ENCODE measurements at regions not wholly inside any gene's neighbourhood (a gene's known extent, or its start where the extent isn't known, plus 50 kb on each side); places are given as distances from the start of the nearest gene placed in this dataset.

DNA sequence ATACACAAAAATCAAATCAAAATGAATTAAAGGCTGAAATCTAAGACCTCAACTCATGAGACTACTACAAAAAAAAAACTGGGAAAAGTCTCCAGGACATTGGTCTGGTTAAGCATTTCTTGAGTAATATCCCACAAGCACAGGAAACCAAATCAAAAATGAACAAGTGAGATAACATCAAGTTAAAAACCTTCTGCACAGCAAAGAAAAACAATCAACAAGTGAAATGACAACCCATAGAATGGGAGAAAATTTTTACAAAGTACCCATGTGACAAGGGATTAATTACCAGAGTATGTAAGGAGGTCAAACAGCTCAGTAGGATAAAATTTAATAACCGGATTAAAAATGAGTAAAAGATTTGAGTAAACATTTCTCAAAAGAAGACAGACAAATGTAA lies 338.7 kb downstream of the SLC16A7 start:
- H3K27ac ChIP-seq = no peak overlapping the region

DNA sequence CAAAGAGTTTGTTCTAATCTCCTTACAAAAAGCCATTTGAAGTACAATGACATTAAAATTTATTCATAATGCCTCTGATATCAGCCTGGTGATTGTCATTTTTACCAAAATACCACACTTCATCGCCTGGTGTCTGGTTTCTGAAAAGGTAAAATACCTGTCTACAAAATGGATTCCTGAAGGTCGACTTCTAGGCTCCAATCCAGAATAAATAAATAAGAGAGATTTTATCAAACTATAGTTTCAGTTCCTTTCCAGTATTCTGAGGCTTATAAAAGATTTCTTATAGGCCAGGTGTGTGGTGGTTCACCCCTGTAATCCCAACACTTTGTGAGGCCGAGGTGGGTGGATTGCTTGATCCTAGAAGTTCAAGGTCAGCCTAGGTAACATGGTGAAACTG lies 340.7 kb downstream of the SLC16A7 start:
- H3K9ac ChIP-seq = no peak overlapping the region
- no peak for DNase-seq
- TF ChIP-seq EZH2 (IDR thresholded peaks at IDR 0.05; ENCODE audit: insufficient read depth, poor library complexity, severe bottlenecking) = no peak
- no peak for TF ChIP-seq EZH2phosphoT487 (IDR thresholded peaks at IDR 0.05; ENCODE audit: insufficient read depth, low read depth)

More for the DNA sequence above, 338.7 kb downstream of the SLC16A7 start:
- Histone ChIP-seq H2AFZ (no peak overlapping the region), H3K79me2 (ENCODE audit: insufficient read depth) (no peaks in the 10 kb centered on the region), H3K4me3 (no peak overlapping the region), H3K27me3 (replicated peaks; ENCODE audit: insufficient read depth) (no peaks in the 10 kb centered on the region), H3K4me2 (ENCODE audit: unreplicated experiment) (no peak overlapping the region), H3K9me3 (ENCODE audit: low read depth) (no peaks in the 10 kb centered on the region), H3K4me1 (ENCODE audit: insufficient read depth) (no peaks in the 10 kb centered on the region), H3K36me3 (ENCODE audit: low read depth) (no peaks in the 10 kb centered on the region), H3K9me2 (ENCODE audit: insufficient read depth) (no peaks in the 10 kb centered on the region), H3K9ac (no peak overlapping the region), H3F3A (ENCODE audit: insufficient read depth) (no peaks in the 10 kb centered on the region), H4K20me1 (ENCODE audit: insufficient read depth) (no peaks in the 10 kb centered on the region)
- WGBS, 2 experiments (ENCODE audit: low coverage in 1 of 2, low lambda C conversion rate in 2 of 2, missing lambda C conversion rate in 2 of 2) = 96 to 98% methylated on average over 1 of the region's 1 CpG
- TF ChIP-seq EZH2phosphoT487 (IDR thresholded peaks at IDR 0.05; ENCODE audit: insufficient read depth, low read depth) (no peak), EZH2 (IDR thresholded peaks at IDR 0.05; ENCODE audit: insufficient read depth, poor library complexity, severe bottlenecking) (no peak)
- in situ Hi-C loops (cut with MboI) = no loop called here
- no peak for DNase-seq

DNA sequence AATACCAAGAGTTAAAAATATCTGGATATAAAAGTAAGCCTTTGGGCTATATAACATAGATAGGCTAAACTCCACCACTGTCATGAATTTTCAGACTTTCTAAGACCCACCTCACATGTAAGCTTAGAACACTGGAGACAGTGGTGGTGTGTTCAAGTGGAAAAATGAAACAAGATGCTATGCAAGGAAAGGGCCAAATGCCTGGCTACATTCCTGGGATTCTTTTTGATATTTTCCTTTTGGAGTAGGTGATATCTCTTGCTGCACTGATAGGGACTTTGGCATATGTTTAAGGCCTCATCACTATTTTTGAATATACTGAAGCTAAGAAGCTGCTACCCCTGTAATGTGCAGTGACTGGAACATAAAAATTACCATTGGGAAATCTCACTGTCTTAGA lies 341.3 kb downstream of the SLC16A7 start:
- no peak overlapping the region for H3K4me2 ChIP-seq (ENCODE audit: unreplicated experiment)
- peak overlapping the region; percentile 26; the same call in 1 of the 2 replicates for H2AFZ ChIP-seq
- no peak for TF ChIP-seq EZH2phosphoT487 (IDR thresholded peaks at IDR 0.05; ENCODE audit: insufficient read depth, low read depth)
- no peak for TF ChIP-seq EZH2 (IDR thresholded peaks at IDR 0.05; ENCODE audit: insufficient read depth, poor library complexity, severe bottlenecking)
- no peak for DNase-seq
- H3K79me2 ChIP-seq (ENCODE audit: insufficient read depth) = no peaks in the 10 kb centered on the region
- H3K9me3 ChIP-seq (ENCODE audit: low read depth) = no peaks in the 10 kb centered on the region
- no peaks in the 10 kb centered on the region for H3K9me2 ChIP-seq (ENCODE audit: insufficient read depth)
- no peaks in the 10 kb centered on the region for H3K27me3 ChIP-seq (replicated peaks; ENCODE audit: insufficient read depth)
- H4K20me1 ChIP-seq (ENCODE audit: insufficient read depth) = no peaks in the 10 kb centered on the region
- H3F3A ChIP-seq (ENCODE audit: insufficient read depth) = no peaks in the 10 kb centered on the region
- H3K27ac ChIP-seq = no peak overlapping the region
- H3K4me1 ChIP-seq (ENCODE audit: insufficient read depth) = peaks cover 11% of the 10 kb centered on the region
- in situ Hi-C loops (cut with MboI) = no loop called here
- no peaks in the 10 kb centered on the region for H3K36me3 ChIP-seq (ENCODE audit: low read depth)
- H3K9ac ChIP-seq = no peak overlapping the region
- H3K4me3 ChIP-seq = no peak overlapping the region

More for the DNA sequence above, 340.7 kb downstream of the SLC16A7 start:
- no peaks in the 10 kb centered on the region for H4K20me1 ChIP-seq (ENCODE audit: insufficient read depth)
- no peaks in the 10 kb centered on the region for H3K79me2 ChIP-seq (ENCODE audit: insufficient read depth)
- in situ Hi-C loops (cut with MboI) = no loop called here
- no peaks in the 10 kb centered on the region for H3K27me3 ChIP-seq (replicated peaks; ENCODE audit: insufficient read depth)
- H3F3A ChIP-seq (ENCODE audit: insufficient read depth) = no peaks in the 10 kb centered on the region
- H3K27ac ChIP-seq = no peak overlapping the region
- no peaks in the 10 kb centered on the region for H3K9me2 ChIP-seq (ENCODE audit: insufficient read depth)
- H3K4me1 ChIP-seq (ENCODE audit: insufficient read depth) = peaks cover 11% of the 10 kb centered on the region
- no peak overlapping the region for H3K4me3 ChIP-seq
- no peaks in the 10 kb centered on the region for H3K36me3 ChIP-seq (ENCODE audit: low read depth)
- H3K4me2 ChIP-seq (ENCODE audit: unreplicated experiment) = no peak overlapping the region
- 87 to 92% methylated on average over 3 of the region's 3 CpGs for WGBS, 2 experiments (ENCODE audit: low coverage in 1 of 2, low lambda C conversion rate in 2 of 2, missing lambda C conversion rate in 2 of 2)
- H2AFZ ChIP-seq = no peak overlapping the region
- no peaks in the 10 kb centered on the region for H3K9me3 ChIP-seq (ENCODE audit: low read depth)

DNA sequence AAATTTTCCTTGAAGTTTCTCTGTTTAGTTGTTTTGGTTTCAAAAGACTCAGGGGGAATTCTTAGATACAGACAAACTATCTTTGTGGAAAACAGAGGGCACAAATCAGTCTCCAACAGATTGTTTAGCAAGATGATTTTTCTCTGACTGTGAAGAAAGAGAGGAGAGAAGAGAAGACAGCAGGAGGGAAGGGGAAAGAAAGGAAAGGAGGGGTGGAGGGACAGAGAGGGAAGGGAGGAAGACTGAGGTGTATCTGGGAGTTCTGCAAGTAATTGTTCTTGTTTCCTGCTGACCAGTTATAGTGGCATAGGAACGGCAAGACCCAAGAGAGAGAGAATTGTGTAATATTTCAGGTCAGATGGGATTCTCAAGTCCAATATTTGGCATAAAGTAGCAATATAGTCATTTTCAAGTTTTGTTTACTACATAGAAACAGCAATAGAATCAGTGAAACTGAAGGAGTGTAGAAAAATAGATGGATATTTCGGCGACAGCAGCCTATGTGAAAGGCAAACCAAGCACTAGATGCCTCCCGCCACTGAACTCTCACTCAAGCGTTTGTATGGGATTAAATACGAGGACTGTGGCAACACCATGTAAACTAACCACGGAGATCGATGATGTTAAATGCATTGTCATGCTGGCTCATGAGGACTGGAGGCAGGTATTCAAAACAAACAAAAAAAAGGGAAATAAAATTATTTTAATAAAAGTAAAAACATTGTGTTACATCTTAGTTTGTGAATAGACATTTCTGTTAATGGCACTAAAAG lies 342.5 kb downstream of the SLC16A7 start:
- DNase-seq = no peak
- Histone ChIP-seq H2AFZ (no peak overlapping the region), H3K36me3 (ENCODE audit: low read depth) (no peaks in the 10 kb centered on the region), H3K79me2 (ENCODE audit: insufficient read depth) (no peaks in the 10 kb centered on the region), H3K9ac (no peak overlapping the region), H3K9me2 (ENCODE audit: insufficient read depth) (no peaks in the 10 kb centered on the region), H3K4me2 (ENCODE audit: unreplicated experiment) (no peak overlapping the region), H3F3A (ENCODE audit: insufficient read depth) (no peaks in the 10 kb centered on the region), H3K27me3 (replicated peaks; ENCODE audit: insufficient read depth) (no peaks in the 10 kb centered on the region), H3K27ac (no peak overlapping the region), H3K9me3 (ENCODE audit: low read depth) (no peaks in the 10 kb centered on the region), H3K4me1 (ENCODE audit: insufficient read depth) (peaks cover 11% of the 10 kb centered on the region), H3K4me3 (no peak overlapping the region), H4K20me1 (ENCODE audit: insufficient read depth) (no peaks in the 10 kb centered on the region)
- WGBS, 2 experiments (ENCODE audit: low coverage in 1 of 2, low lambda C conversion rate in 2 of 2, missing lambda C conversion rate in 2 of 2) = 92 to 93% methylated on average over 8 of the region's 8 CpGs
- in situ Hi-C loops (cut with MboI) = no loop called here
- no peak for TF ChIP-seq EZH2phosphoT487 (IDR thresholded peaks at IDR 0.05; ENCODE audit: insufficient read depth, low read depth)
- no peak for TF ChIP-seq EZH2 (IDR thresholded peaks at IDR 0.05; ENCODE audit: insufficient read depth, poor library complexity, severe bottlenecking)
